ENCODE measurements at regions not wholly inside any gene's neighbourhood (a gene's known extent, or its start where the extent isn't known, plus 50 kb on each side); places are given as distances from the start of the nearest gene placed in this dataset.

GRCh38 chr5:2007878-2008501 is 125.3 kb upstream of the IRX4 start:
- TF ChIP-seq CTCF (IDR thresholded peaks at IDR 0.05) (no peak), POLR2A (IDR thresholded peaks at IDR 0.05) (no peak)

Data from body of pancreas (tissue), 4 donors.